Smooth muscle cell (in vitro differentiated cells): ENCODE measurements at regions not wholly inside any gene's neighbourhood (a gene's known extent, or its start where the extent isn't known, plus 50 kb on each side); places are given as distances from the start of the nearest gene placed in this dataset.

Experiments
- DNase-seq: peaks from one replicate; lab custom pipeline; 2025; ENCODE audit not compliant: unreplicated experiment; lab: John Stamatoyannopoulos, UW
- H2AFZ ChIP-seq: fragments of 200-600 bp; sonication (generic); 2 replicates; pipeline ENCODE4 v1.6.0; 2016; ENCODE audit warnings: antibody characterized with exemption, low read depth, mild to moderate bottlenecking
- H3F3A ChIP-seq: fragments of 200-600 bp; sonication (generic); 2 replicates; pipeline ENCODE4 v1.6.0; 2017; ENCODE audit warnings: antibody characterized with exemption, low read depth
- H3K27ac ChIP-seq: fragments of 200-600 bp; sonication (generic); 2 replicates; pipeline ENCODE4 v1.5.1; 2016; ENCODE audit warnings: low read depth, mild to moderate bottlenecking
- H3K27me3 ChIP-seq: fragments of 200-600 bp; sonication (generic); 2 replicates; pipeline ENCODE4 v1.6.1; 2016; ENCODE audit warnings: low read depth, mild to moderate bottlenecking
- H3K36me3 ChIP-seq: fragments of 200-600 bp; sonication (generic); 2 replicates; pipeline ENCODE4 v1.5.1; 2016; ENCODE audit warnings: low read depth
- H3K4me1 ChIP-seq: fragments of 200-600 bp; sonication (generic); 2 replicates; pipeline ENCODE4 v1.5.1; 2016; ENCODE audit warnings: low read depth
- H3K4me2 ChIP-seq: fragments of 200-600 bp; sonication (generic); 2 replicates; pipeline ENCODE4 v1.6.0; 2016; ENCODE audit warnings: mild to moderate bottlenecking
- H3K4me3 ChIP-seq: fragments of 200-600 bp; sonication (generic); 2 replicates; pipeline ENCODE4 v1.5.1; 2016; ENCODE audit warnings: mild to moderate bottlenecking
- H3K79me2 ChIP-seq: fragments of 200-600 bp; sonication (generic); 2 replicates; pipeline ENCODE4 v1.6.0; 2016; ENCODE audit warnings: low read depth, mild to moderate bottlenecking
- H3K9ac ChIP-seq: fragments of 200-600 bp; sonication (generic); 2 replicates; pipeline ENCODE4 v1.6.0; 2016; ENCODE audit warnings: low read depth
- H3K9me3 ChIP-seq: fragments of 200-600 bp; sonication (generic); replicated peaks from 2 replicates; pipeline ENCODE4 v1.5.1; 2016; ENCODE audit warnings: low read depth
- H4K20me1 ChIP-seq: fragments of 200-600 bp; sonication (generic); 2 replicates; pipeline ENCODE4 v1.6.0; 2016; ENCODE audit warnings: low read depth
- WGBS: methylation state at CpG from one replicate; pipeline ENCODE4 v1.1.7; 2016; ENCODE audit warnings: low lambda C conversion rate; 5-methylcytosine and 5-hydroxymethylcytosine counted together
- TF ChIP-seq, protein P1 (sequence below): fragments of 200-600 bp; sonication (generic); IDR thresholded peaks from 2 replicates; pipeline ENCODE4 v1.5.1; 2017; ENCODE audit warnings: borderline replicate concordance, mild to moderate bottlenecking, antibody characterized with exemption; ENCODE audit not compliant: insufficient read depth, poor library complexity, severe bottlenecking

DNA sequence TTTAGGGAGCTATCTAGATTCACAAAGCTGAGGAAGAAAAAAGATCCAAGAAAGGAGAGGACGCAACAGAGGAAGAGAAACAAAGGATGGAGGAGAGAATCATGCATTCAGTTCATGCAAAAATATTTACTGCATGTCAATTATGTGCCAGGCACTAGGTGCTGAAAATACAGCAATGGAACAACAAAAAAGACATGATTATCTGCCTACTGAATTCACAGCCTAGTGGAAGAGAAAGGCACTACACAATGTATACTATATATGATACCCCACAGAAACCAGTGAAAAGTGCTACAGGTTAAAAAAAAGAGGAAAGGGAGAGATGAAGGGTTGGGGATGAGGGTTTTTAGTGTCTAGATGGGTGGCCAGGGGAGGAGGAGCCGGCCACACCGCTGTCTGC lies 520.4 kb upstream of the CELF2 start:
- no peaks in the 10 kb centered on the region for H3F3A ChIP-seq
- TF ChIP-seq, protein P1, sequence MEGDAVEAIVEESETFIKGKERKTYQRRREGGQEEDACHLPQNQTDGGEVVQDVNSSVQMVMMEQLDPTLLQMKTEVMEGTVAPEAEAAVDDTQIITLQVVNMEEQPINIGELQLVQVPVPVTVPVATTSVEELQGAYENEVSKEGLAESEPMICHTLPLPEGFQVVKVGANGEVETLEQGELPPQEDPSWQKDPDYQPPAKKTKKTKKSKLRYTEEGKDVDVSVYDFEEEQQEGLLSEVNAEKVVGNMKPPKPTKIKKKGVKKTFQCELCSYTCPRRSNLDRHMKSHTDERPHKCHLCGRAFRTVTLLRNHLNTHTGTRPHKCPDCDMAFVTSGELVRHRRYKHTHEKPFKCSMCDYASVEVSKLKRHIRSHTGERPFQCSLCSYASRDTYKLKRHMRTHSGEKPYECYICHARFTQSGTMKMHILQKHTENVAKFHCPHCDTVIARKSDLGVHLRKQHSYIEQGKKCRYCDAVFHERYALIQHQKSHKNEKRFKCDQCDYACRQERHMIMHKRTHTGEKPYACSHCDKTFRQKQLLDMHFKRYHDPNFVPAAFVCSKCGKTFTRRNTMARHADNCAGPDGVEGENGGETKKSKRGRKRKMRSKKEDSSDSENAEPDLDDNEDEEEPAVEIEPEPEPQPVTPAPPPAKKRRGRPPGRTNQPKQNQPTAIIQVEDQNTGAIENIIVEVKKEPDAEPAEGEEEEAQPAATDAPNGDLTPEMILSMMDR: no peak
- no peaks in the 10 kb centered on the region for H4K20me1 ChIP-seq
- H3K4me1 ChIP-seq: no peaks in the 10 kb centered on the region
- H3K9ac ChIP-seq: no peak overlapping the region
- H3K9me3 ChIP-seq: no peaks in the 10 kb centered on the region
- no peaks in the 10 kb centered on the region for H3K79me2 ChIP-seq
- no peak overlapping the region for H3K27ac ChIP-seq
- H3K36me3 ChIP-seq: no peaks in the 10 kb centered on the region
- H3K4me3 ChIP-seq: no peak overlapping the region
- DNase-seq: no peak
- WGBS: 94% methylated on average over 3 of the region's 3 CpGs
- no peaks in the 10 kb centered on the region for H3K27me3 ChIP-seq
- H3K4me2 ChIP-seq: no peak overlapping the region
- H2AFZ ChIP-seq: no peak overlapping the region

DNA sequence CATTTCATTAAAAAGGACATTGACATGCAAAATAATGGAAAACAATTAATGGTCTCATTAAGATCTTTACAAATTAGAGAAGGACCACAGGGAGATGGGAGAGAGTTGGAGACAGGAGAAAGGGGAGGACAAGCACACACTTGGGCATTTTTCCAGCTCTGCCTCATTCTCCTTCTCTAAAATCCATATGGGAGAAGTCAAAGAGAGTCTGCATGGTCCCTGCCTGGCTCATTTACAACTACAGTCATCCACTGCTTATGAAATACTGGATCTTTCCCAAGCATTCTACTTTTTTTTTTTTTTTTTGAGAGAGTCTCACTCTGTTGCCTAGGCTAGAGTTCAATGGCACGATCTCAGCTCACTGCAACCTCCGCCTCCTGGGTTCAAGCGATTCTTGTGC lies 518.9 kb upstream of the CELF2 start:
- Histone ChIP-seq H3K27me3 (no peaks in the 10 kb centered on the region), H4K20me1 (no peaks in the 10 kb centered on the region), H3K9me3 (no peaks in the 10 kb centered on the region), H3F3A (no peaks in the 10 kb centered on the region), H2AFZ (no peak overlapping the region), H3K9ac (no peak overlapping the region), H3K4me1 (no peaks in the 10 kb centered on the region), H3K27ac (no peak overlapping the region), H3K4me2 (no peak overlapping the region), H3K79me2 (no peaks in the 10 kb centered on the region), H3K36me3 (no peaks in the 10 kb centered on the region), H3K4me3 (no peak overlapping the region)
- TF ChIP-seq, protein P1: no peak
- no peak for DNase-seq
- 96% methylated on average over 3 of the region's 3 CpGs for WGBS

DNA sequence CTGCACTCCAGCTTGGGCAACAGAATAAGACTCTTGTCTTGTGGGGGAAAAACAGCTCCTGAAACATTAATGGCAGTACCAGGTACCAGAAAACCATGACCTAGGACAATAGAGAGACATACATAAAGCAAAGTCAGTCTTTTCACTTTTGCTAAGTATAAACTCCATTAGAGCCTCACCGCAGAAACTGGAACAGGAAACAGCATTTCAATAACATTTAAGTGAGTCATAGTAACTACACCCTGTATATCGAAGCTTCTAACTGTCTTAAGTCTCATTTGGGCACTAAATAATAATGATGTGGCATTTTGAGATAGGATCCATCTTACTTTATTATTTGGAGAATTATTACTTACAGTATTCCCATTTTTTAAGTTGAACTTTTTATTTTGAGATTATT lies 517.8 kb upstream of the CELF2 start:
- no peaks in the 10 kb centered on the region for H3F3A ChIP-seq
- H3K27me3 ChIP-seq: no peaks in the 10 kb centered on the region
- H3K27ac ChIP-seq: peak overlapping the region; percentile 41
- 29% methylated on average over 2 of the region's 2 CpGs for WGBS
- no peak for DNase-seq
- H3K4me1 ChIP-seq: no peaks in the 10 kb centered on the region
- no peak overlapping the region for H3K4me2 ChIP-seq
- no peaks in the 10 kb centered on the region for H3K79me2 ChIP-seq
- no peak overlapping the region for H3K9ac ChIP-seq
- H3K36me3 ChIP-seq: no peaks in the 10 kb centered on the region
- no peaks in the 10 kb centered on the region for H4K20me1 ChIP-seq
- TF ChIP-seq, protein P1: no peak
- no peak overlapping the region for H3K4me3 ChIP-seq
- no peak overlapping the region for H2AFZ ChIP-seq
- no peaks in the 10 kb centered on the region for H3K9me3 ChIP-seq

DNA sequence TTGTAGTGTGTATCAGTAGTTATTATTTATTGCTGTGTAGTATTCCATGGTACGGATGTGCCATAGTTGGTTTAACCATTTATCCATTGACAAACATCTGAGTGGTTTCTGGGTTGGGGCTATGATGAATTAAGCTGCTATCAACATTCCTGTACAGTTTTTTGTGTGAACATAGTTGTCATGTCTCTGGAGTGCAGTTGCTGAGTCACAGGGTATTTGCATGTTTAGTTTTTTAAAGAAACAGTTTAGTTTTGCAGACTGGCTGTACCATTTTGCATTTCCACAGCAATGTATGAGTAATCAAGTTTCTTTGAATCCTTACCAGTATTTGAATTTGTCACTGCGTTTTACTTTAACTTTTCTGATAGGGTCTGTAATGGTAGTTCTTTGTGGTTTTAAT lies 516.7 kb upstream of the CELF2 start:
- no peaks in the 10 kb centered on the region for H4K20me1 ChIP-seq
- DNase-seq: no peak
- no peaks in the 10 kb centered on the region for H3K9me3 ChIP-seq
- TF ChIP-seq, protein P1: no peak
- 74% methylated on average over 2 of the region's 2 CpGs for WGBS
- no peaks in the 10 kb centered on the region for H3K79me2 ChIP-seq
- H2AFZ ChIP-seq: no peak overlapping the region
- H3K9ac ChIP-seq: no peak overlapping the region
- H3K4me3 ChIP-seq: no peak overlapping the region
- H3K27me3 ChIP-seq: no peaks in the 10 kb centered on the region
- H3K4me1 ChIP-seq: no peaks in the 10 kb centered on the region
- no peaks in the 10 kb centered on the region for H3F3A ChIP-seq
- no peak overlapping the region for H3K4me2 ChIP-seq
- H3K27ac ChIP-seq: no peak overlapping the region
- no peaks in the 10 kb centered on the region for H3K36me3 ChIP-seq
